HepG2 (cell line): ENCODE measurements at regions not wholly inside any gene's neighbourhood (a gene's known extent, or its start where the extent isn't known, plus 50 kb on each side); places are given as distances from the start of the nearest gene placed in this dataset.

Source experiments
- AHR ChIP-seq: IDR thresholded peaks from 2 replicates; pipeline ENCODE4 v1.6.1; 2018; ENCODE audit warnings: missing genetic modification reagents, missing compliant biosample characterization
- CENPT ChIP-seq: sonication (generic); formaldehyde crosslinking; IDR thresholded peaks from 2 replicates; pipeline ENCODE4 v1.8.0; 2022; ENCODE audit warnings: low read depth, mild to moderate bottlenecking, moderate library complexity, missing genetic modification reagents
- KLF15 ChIP-seq: sonication (generic); formaldehyde crosslinking; IDR thresholded peaks from 2 replicates; pipeline ENCODE4 v1.8.1; 2023; ENCODE audit warnings: borderline replicate concordance, mild to moderate bottlenecking, inconsistent platforms, missing genetic modification reagents, mixed read lengths
- KMT2A ChIP-seq: sonication (generic); formaldehyde crosslinking; IDR thresholded peaks from 2 replicates; pipeline ENCODE4 v1.4.0; 2020; ENCODE audit warnings: missing genetic modification reagents
- MIXL1 ChIP-seq: IDR thresholded peaks from 2 replicates; pipeline ENCODE4 v1.6.1; 2016
- MTF2 ChIP-seq: sonication (generic); formaldehyde crosslinking; IDR thresholded peaks from 2 replicates; pipeline ENCODE4 v1.5.0; 2020; ENCODE audit warnings: missing genetic modification reagents, borderline replicate concordance
- NONO ChIP-seq, 2 experiments: fragments of 450-650 bp in 1 of 2; sonication (generic) in 1 of 2; formaldehyde crosslinking in 1 of 2; IDR thresholded peaks in 1 of 2; conservative IDR thresholded peaks in 1 of 2; 2 replicates each; pipeline versions ENCODE4 v1.6.1 to v1.8.0; 2017 to 2022; ENCODE audit warnings: mild to moderate bottlenecking in 1 of 2, missing genetic modification reagents in 1 of 2, moderate library complexity in 1 of 2
- NRL ChIP-seq: sonication (generic); formaldehyde crosslinking; IDR thresholded peaks from 2 replicates; pipeline ENCODE4 v1.5.0; 2020; ENCODE audit warnings: missing genetic modification reagents, mild to moderate bottlenecking, moderate library complexity, borderline replicate concordance
- RFX1 ChIP-seq: fragments of 450-650 bp; IDR thresholded peaks from 2 replicates; pipeline ENCODE4 v1.6.1; 2017
- SSRP1 ChIP-seq: IDR thresholded peaks from 2 replicates; pipeline ENCODE4 v1.6.1; 2016; ENCODE audit warnings: control low read depth
- TEAD3 ChIP-seq: optimal IDR thresholded peaks from 2 replicates; pipeline ENCODE3; 2016; ENCODE audit warnings: borderline replicate concordance
- ZMYM3 ChIP-seq: sonication (generic); formaldehyde crosslinking; IDR thresholded peaks from 2 replicates; pipeline ENCODE4 v1.5.1; 2020; ENCODE audit warnings: mild to moderate bottlenecking, missing genetic modification reagents
- ZNF234 ChIP-seq: sonication (generic); formaldehyde crosslinking; conservative IDR thresholded peaks from 2 replicates; pipeline ENCODE4 v1.5.1; 2020; ENCODE audit warnings: mild to moderate bottlenecking, missing genetic modification reagents
- ZNF841 ChIP-seq: sonication (generic); formaldehyde crosslinking; IDR thresholded peaks from 2 replicates; pipeline ENCODE4 v1.8.1; 2023; ENCODE audit warnings: missing genetic modification reagents, borderline replicate concordance
- TF ChIP-seq, protein P1 (sequence below), 2 experiments: IDR thresholded peaks; 2 replicates each; pipeline ENCODE4 v1.6.1; 2011 to 2012; ENCODE audit warnings: low read length in 2 of 2, borderline replicate concordance in 1 of 2, low read depth in 1 of 2, mild to moderate bottlenecking in 1 of 2, moderate library complexity in 1 of 2
- TF ChIP-seq, protein P2 (sequence below): sonication (generic); formaldehyde crosslinking; conservative IDR thresholded peaks from 2 replicates; pipeline ENCODE4 v1.8.0; 2022; ENCODE audit warnings: mild to moderate bottlenecking, moderate library complexity, missing genetic modification reagents
- TF ChIP-seq, protein P3 (sequence below): IDR thresholded peaks from 2 replicates; pipeline ENCODE4 v1.6.1; 2016; ENCODE audit warnings: mild to moderate bottlenecking, missing biosample characterization, missing genetic modification reagents
- TF ChIP-seq, protein P4 (sequence below), 2 experiments: fragments of 450-650 bp in 1 of 2; sonication (generic) in 1 of 2; formaldehyde crosslinking; IDR thresholded peaks; 2 replicates each; pipeline versions ENCODE4 v1.5.0 to v1.8.0; 2020 to 2022; ENCODE audit warnings: mild to moderate bottlenecking in 1 of 2, missing genetic modification reagents in 1 of 2

DNA sequence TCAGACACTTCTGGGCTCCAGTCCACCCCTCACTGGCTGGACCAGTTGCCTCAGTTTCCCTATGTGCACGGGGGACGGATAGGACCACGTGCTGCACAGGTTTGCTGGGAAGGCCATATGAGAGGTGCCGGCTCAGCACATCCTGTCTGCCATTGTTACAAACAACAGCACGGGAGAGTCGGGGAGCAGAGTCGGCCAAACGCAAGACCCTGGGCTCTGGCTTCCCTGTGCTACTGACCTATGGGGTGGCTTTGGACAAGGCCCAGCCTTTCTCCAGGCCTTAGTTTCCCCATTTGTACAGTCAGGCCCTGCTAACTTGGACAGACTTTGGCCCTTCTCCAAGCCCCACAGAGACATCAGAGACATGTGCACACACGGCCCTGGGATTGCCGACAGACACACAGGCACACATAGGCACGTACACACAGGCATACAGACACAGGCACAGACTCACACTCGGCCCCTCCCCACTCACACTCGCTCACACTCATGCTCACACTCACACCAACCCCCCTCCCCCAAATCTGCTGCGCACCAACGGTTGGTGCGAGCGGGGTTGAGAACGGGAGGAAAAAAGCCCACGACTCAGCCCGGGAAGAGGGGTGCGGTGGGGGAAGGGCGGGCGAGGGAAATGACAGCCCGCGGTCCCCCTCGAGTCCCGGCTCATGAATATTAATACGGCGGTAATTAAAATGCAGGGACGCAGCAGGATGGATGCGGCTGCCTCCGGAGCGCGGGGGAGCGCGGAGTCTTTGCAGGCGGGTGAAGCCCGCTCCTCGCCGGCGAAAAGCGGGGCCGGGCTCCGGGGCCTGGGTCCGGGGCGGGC lies 133.0 kb downstream of the C9orf50 start (continued):
- TF ChIP-seq, protein P1, sequence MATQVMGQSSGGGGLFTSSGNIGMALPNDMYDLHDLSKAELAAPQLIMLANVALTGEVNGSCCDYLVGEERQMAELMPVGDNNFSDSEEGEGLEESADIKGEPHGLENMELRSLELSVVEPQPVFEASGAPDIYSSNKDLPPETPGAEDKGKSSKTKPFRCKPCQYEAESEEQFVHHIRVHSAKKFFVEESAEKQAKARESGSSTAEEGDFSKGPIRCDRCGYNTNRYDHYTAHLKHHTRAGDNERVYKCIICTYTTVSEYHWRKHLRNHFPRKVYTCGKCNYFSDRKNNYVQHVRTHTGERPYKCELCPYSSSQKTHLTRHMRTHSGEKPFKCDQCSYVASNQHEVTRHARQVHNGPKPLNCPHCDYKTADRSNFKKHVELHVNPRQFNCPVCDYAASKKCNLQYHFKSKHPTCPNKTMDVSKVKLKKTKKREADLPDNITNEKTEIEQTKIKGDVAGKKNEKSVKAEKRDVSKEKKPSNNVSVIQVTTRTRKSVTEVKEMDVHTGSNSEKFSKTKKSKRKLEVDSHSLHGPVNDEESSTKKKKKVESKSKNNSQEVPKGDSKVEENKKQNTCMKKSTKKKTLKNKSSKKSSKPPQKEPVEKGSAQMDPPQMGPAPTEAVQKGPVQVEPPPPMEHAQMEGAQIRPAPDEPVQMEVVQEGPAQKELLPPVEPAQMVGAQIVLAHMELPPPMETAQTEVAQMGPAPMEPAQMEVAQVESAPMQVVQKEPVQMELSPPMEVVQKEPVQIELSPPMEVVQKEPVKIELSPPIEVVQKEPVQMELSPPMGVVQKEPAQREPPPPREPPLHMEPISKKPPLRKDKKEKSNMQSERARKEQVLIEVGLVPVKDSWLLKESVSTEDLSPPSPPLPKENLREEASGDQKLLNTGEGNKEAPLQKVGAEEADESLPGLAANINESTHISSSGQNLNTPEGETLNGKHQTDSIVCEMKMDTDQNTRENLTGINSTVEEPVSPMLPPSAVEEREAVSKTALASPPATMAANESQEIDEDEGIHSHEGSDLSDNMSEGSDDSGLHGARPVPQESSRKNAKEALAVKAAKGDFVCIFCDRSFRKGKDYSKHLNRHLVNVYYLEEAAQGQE (IDR thresholded peaks at IDR 0.05; ENCODE audit: borderline replicate concordance in 1 of 2, low read depth in 1 of 2, low read length in 2 of 2), result no peak
- peak; percentile 75; the same call in 1 of the 2 replicates for TF ChIP-seq ZMYM3
- TF ChIP-seq AHR (CRISPR knock-in tag), result 0 out of 2 replicates have a peak, but pooled peaks have one; percentile 14
- TF ChIP-seq, protein P2, sequence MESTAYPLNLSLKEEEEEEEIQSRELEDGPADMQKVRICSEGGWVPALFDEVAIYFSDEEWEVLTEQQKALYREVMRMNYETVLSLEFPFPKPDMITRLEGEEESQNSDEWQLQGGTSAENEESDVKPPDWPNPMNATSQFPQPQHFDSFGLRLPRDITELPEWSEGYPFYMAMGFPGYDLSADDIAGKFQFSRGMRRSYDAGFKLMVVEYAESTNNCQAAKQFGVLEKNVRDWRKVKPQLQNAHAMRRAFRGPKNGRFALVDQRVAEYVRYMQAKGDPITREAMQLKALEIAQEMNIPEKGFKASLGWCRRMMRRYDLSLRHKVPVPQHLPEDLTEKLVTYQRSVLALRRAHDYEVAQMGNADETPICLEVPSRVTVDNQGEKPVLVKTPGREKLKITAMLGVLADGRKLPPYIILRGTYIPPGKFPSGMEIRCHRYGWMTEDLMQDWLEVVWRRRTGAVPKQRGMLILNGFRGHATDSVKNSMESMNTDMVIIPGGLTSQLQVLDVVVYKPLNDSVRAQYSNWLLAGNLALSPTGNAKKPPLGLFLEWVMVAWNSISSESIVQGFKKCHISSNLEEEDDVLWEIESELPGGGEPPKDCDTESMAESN (CRISPR knock-in tag), result peak; percentile 8; the same call in 1 of the 2 replicates
- TF ChIP-seq TEAD3, result peak; percentile 7
- TF ChIP-seq SSRP1 (CRISPR knock-in tag), result no peak
- TF ChIP-seq NRL, result peak; percentile 60; the same call in 1 of the 2 replicates
- TF ChIP-seq, protein P3, sequence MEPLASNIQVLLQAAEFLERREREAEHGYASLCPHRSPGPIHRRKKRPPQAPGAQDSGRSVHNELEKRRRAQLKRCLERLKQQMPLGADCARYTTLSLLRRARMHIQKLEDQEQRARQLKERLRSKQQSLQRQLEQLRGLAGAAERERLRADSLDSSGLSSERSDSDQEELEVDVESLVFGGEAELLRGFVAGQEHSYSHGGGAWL (CRISPR knock-in tag), result peak; percentile 44; the same call in 1 of the 2 replicates
- 0 out of 2 replicates have a peak, but pooled peaks have one; percentile 2 for TF ChIP-seq ZNF234 (CRISPR knock-in tag)
- TF ChIP-seq ZNF841 (CRISPR knock-in tag), result no peak
- no peak for TF ChIP-seq RFX1
- TF ChIP-seq KMT2A (CRISPR knock-in tag), result 0 out of 2 replicates have a peak, but pooled peaks have one; percentile 6
- no peak for TF ChIP-seq MIXL1 (CRISPR knock-in tag)
- no peak for TF ChIP-seq CENPT (CRISPR knock-in tag)
- TF ChIP-seq, protein P4, sequence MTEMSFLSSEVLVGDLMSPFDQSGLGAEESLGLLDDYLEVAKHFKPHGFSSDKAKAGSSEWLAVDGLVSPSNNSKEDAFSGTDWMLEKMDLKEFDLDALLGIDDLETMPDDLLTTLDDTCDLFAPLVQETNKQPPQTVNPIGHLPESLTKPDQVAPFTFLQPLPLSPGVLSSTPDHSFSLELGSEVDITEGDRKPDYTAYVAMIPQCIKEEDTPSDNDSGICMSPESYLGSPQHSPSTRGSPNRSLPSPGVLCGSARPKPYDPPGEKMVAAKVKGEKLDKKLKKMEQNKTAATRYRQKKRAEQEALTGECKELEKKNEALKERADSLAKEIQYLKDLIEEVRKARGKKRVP (CRISPR knock-in tag; IDR thresholded peaks at IDR 0.05), result no peak; a peak in 1 of 4 replicates
- no peak for TF ChIP-seq NONO (IDR thresholded peaks at IDR 0.05)
- TF ChIP-seq NONO (CRISPR knock-in tag; conservative IDR thresholded peaks at IDR 0.05), result peak; percentile 27; the same call in 1 of the 2 replicates
- 0 out of 2 replicates have a peak, but pooled peaks have one; percentile 29 for TF ChIP-seq MTF2 (CRISPR knock-in tag)
- TF ChIP-seq KLF15 (CRISPR knock-in tag), result 0 out of 2 replicates have a peak, but pooled peaks have one; percentile 62
